HPDE6-E6E7 (cell line): ENCODE measurements at regions not wholly inside any gene's neighbourhood (a gene's known extent, or its start where the extent isn't known, plus 50 kb on each side); places are given as distances from the start of the nearest gene placed in this dataset.
"Not testable (repeated sequence)": the region's sequence is repeated elsewhere in the genome, so short reads cannot be mapped to it uniquely, and the experiment has no call there.

ENCODE experiments used
- DNase-seq: peaks from one replicate; pipeline ENCODE4 v3.0.0; 2011; ENCODE audit warnings: missing footprints; ENCODE audit errors: extremely low spot score

- DNase-seq = no peak
Observed at GRCh38 chr11:15655552-15655951, 540.8 kb downstream of the INSC start.

GRCh38 chr11:15657264-15657663 is 542.5 kb downstream of the INSC start:
- no peak for DNase-seq

GRCh38 chr11:15660496-15660895 is 545.8 kb downstream of the INSC start:
- no peak for DNase-seq

GRCh38 chr11:15662285-15662684 is 547.6 kb downstream of the INSC start:
- DNase-seq = no peak

GRCh38 chr11:15663777-15664218 is 549.1 kb downstream of the INSC start:
- no peak for DNase-seq

- no peak for DNase-seq
Observed at GRCh38 chr11:15665368-15665871, 550.7 kb downstream of the INSC start.

- no peak for DNase-seq
Observed at GRCh38 chr11:15667127-15667725, 552.5 kb downstream of the INSC start.

- DNase-seq = no peak
Observed at GRCh38 chr11:15668718-15669117, 554.0 kb downstream of the INSC start.

- no peak for DNase-seq
Observed at GRCh38 chr11:15670520-15671070, 555.9 kb downstream of the INSC start.

- no peak for DNase-seq
Observed at GRCh38 chr11:15671216-15671615, 556.5 kb downstream of the INSC start.

- DNase-seq = no peak
Observed at GRCh38 chr11:15672825-15673224, 558.1 kb downstream of the INSC start.

GRCh38 chr11:15673408-15673831 is 558.7 kb downstream of the INSC start:
- DNase-seq = no peak

- no peak for DNase-seq
Observed at GRCh38 chr11:15674756-15675155, 560.0 kb downstream of the INSC start.

GRCh38 chr11:15675683-15676082 is 561.0 kb downstream of the INSC start:
- DNase-seq = no peak

- DNase-seq = no peak
Observed at GRCh38 chr11:15677181-15677580, 562.5 kb downstream of the INSC start.

GRCh38 chr11:15683528-15683927 is 568.8 kb downstream of the INSC start:
- no peak for DNase-seq

- no peak for DNase-seq
Observed at GRCh38 chr11:15685306-15685705, 570.6 kb downstream of the INSC start.

- DNase-seq = not testable (repeated sequence)
Observed at GRCh38 chr11:15686259-15686658, 571.5 kb downstream of the INSC start.

- DNase-seq = no peak
Observed at GRCh38 chr11:15687342-15687741, 572.6 kb downstream of the INSC start.

GRCh38 chr11:15688351-15688792 is 573.6 kb downstream of the INSC start:
- DNase-seq = no peak

GRCh38 chr11:15690320-15690719 is 575.6 kb downstream of the INSC start:
- no peak for DNase-seq

GRCh38 chr11:15692739-15693138 is 578.0 kb downstream of the INSC start:
- no peak for DNase-seq

GRCh38 chr11:15695096-15695721 is 580.5 kb downstream of the INSC start:
- DNase-seq = no peak
